ACHN (cell line): ENCODE measurements at regions not wholly inside any gene's neighbourhood (a gene's known extent, or its start where the extent isn't known, plus 50 kb on each side); places are given as distances from the start of the nearest gene placed in this dataset.

ENCODE experiments used
- DNase-seq: peaks from one replicate; pipeline ENCODE4 v3.0.0-alpha.2; 2015
- in situ Hi-C: cut with HindIII; loops from 2 replicates; pipeline ENCODE4 v1.10.0; 2017; ENCODE audit warnings: low sequenced_read_pairs, low pct_ligation_motif_present, low pct_unique_long_range_greater_than_20kb

DNA sequence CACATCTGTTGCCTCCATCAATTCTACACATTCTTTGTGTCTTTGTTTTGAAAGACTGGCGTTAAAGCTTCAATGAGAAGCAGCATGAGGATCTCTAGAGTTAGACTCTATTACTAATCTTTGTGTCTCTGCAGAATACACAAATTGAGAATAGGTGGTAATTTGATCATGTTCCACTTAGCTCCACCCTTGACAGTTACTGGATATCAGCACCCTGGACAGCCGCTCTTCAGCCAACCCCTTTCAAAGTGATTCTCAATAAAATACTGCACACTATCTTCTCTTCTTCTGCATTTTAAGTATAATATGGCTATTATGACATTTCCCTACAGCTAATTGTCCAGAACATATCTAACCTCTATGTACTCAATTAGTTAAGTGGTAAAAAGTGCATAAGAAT is 54.3 kb upstream of the CNR1 start:
- in situ Hi-C loops: no loop called here
- DNase-seq: peak; percentile 19

DNA sequence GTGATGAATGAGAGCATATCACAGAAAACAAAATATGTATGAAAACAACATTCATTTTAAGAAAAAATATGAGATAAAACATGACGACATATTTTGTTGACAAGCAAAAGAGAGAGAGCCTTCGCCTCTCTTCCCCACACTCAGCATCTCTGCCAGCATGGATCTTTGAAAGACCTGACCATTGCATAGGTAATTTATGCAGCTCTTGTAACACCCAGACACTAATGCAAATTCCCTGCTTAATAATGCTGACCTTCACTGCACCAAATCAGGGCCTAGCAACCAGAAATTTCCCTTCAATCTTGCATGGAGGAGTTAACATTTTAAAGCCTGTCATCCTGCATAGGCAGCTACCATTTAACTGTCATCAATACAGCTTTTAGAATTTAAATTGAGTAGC is 50.0 kb upstream of the CNR1 start:
- in situ Hi-C loops: no loop called here
- DNase-seq: no peak
